A549 (cell line): ENCODE measurements at regions not wholly inside any gene's neighbourhood (a gene's known extent, or its start where the extent isn't known, plus 50 kb on each side); places are given as distances from the start of the nearest gene placed in this dataset.

Experiments
- ATAC-seq, 2 experiments: fragments of 200-7000 bp in 1 of 2; fragments of >200 bp in 1 of 2; cut with Nextera tagmentation in 1 of 2; cut with Tn5 transposase in 1 of 2; 3 replicates each; pipeline versions ENCODE4 v1.8.0 to v1.9.1; 2018 to 2020; ENCODE audit warnings: mild to moderate bottlenecking in 1 of 2, moderate library complexity in 1 of 2
- CTCF ChIA-PET: fragments of 300-600 bp; sonication (Branson Sonifier 250); formaldehyde crosslinking; extraction: SDS; loops from one replicate; lab custom pipeline; 2021; ENCODE audit warnings: antibody characterized with exemption, inconsistent platforms; lab: Yijun Ruan, JAX
- POLR2A ChIA-PET: fragments of 350-600 bp; formaldehyde crosslinking; extraction: SDS; loops from one replicate; lab custom pipeline; 2021; ENCODE audit warnings: antibody characterized with exemption, inconsistent platforms; lab: Yijun Ruan, JAX
- DNase-seq, 2 experiments: peaks; one replicate each; pipeline versions ENCODE4 v3.0.0 to v3.0.0-alpha.2; 2011 to 2016; ENCODE audit warnings: low read depth in 1 of 2, low spot score in 1 of 2
- FAIRE-seq: peaks from 2 replicates; lab custom pipeline; 2011; peaks lifted over from hg19 to GRCh38; lab: Jason Lieb, UNC
- H3K27ac ChIP-seq, 2 experiments: fragments of >200 bp; sonication (Bioruptor Twin); formaldehyde crosslinking; 3 replicates each; pipeline ENCODE4 v1.5.1; 2016 to 2017
- H3K4me1 ChIP-seq: fragments of >200 bp; sonication (Bioruptor Twin); formaldehyde crosslinking; 3 replicates; pipeline ENCODE4 v1.6.1; 2016
- H3K4me2 ChIP-seq: fragments of >200 bp; sonication (Bioruptor Twin); formaldehyde crosslinking; 3 replicates; pipeline ENCODE4 v1.6.1; 2016
- H3K4me3 ChIP-seq: fragments of >200 bp; sonication (Bioruptor Twin); formaldehyde crosslinking; 3 replicates; pipeline ENCODE4 v1.5.1; 2016
- H3K9me3 ChIP-seq: fragments of >200 bp; sonication (Bioruptor Twin); formaldehyde crosslinking; 3 replicates; pipeline ENCODE4 v1.6.1; 2016
- CEBPB ChIP-seq, 2 experiments: fragments of >200 bp in 1 of 2; sonication (Bioruptor Twin) in 1 of 2; formaldehyde crosslinking in 1 of 2; IDR thresholded peaks; 2 replicates each; pipeline ENCODE4 v1.6.1; 2012 to 2016
- FOSB ChIP-seq: fragments of 250-450 bp; sonication (Bioruptor Pico); IDR thresholded peaks from 2 replicates; pipeline ENCODE4 v1.5.0; 2020; ENCODE audit warnings: mild to moderate bottlenecking, moderate library complexity
- FOSL2 ChIP-seq, 2 experiments: fragments of 450-650 bp in 1 of 2; fragments of >200 bp in 1 of 2; sonication (Bioruptor Twin) in 1 of 2; formaldehyde crosslinking; IDR thresholded peaks; 2 replicates each; pipeline versions ENCODE4 v1.5.0 to v1.6.1; 2016 to 2020; ENCODE audit warnings: mild to moderate bottlenecking in 1 of 2, moderate library complexity in 1 of 2
- GATA3 ChIP-seq: IDR thresholded peaks from 2 replicates; pipeline ENCODE4 v1.6.1; 2012; ENCODE audit warnings: borderline replicate concordance
- HDAC2 ChIP-seq: fragments of 200-600 bp; sonication (generic); IDR thresholded peaks from 2 replicates; pipeline ENCODE4 v1.6.1; 2016
- HEYL ChIP-seq: fragments of 250-450 bp; sonication (Bioruptor Pico); IDR thresholded peaks from 2 replicates; pipeline ENCODE4 v1.8.0; 2021; ENCODE audit warnings: mild to moderate bottlenecking, moderate library complexity
- HOXA7 ChIP-seq: fragments of 250-450 bp; sonication (Bioruptor Pico); IDR thresholded peaks from 2 replicates; pipeline ENCODE4 v1.5.0; 2020; ENCODE audit warnings: mild to moderate bottlenecking, moderate library complexity
- MYC ChIP-seq: IDR thresholded peaks from 2 replicates; pipeline ENCODE4 v1.6.1; 2012; ENCODE audit warnings: mild to moderate bottlenecking, inconsistent platforms, low read length, improper control_type of control experiment, borderline replicate concordance
- NPAS2 ChIP-seq: fragments of 250-450 bp; sonication (Bioruptor Pico); IDR thresholded peaks from 2 replicates; pipeline ENCODE4 v1.8.0; 2022; ENCODE audit warnings: mild to moderate bottlenecking, moderate library complexity, borderline replicate concordance
- PHF8 ChIP-seq: fragments of 200-600 bp; sonication (generic); IDR thresholded peaks from 2 replicates; pipeline ENCODE4 v1.6.1; 2016; ENCODE audit warnings: low read depth, mild to moderate bottlenecking, antibody characterized with exemption, moderate library complexity, borderline replicate concordance
- POLR2AphosphoS2 ChIP-seq: conservative IDR thresholded peaks from 2 replicates; pipeline ENCODE4 v1.6.1; 2012; ENCODE audit warnings: low read length, improper control_type of control experiment, inconsistent platforms
- RNF2 ChIP-seq: fragments of 200-600 bp; sonication (generic); IDR thresholded peaks from 2 replicates; pipeline ENCODE4 v1.6.1; 2016; ENCODE audit warnings: low read depth, mild to moderate bottlenecking, antibody characterized with exemption, moderate library complexity, borderline replicate concordance
- TFCP2L1 ChIP-seq: fragments of 250-450 bp; sonication (Bioruptor Pico); IDR thresholded peaks from 2 replicates; pipeline ENCODE4 v1.5.0; 2021; ENCODE audit warnings: mild to moderate bottlenecking
- TP53 ChIP-seq: fragments of 250-450 bp; sonication (Bioruptor Pico); IDR thresholded peaks from 2 replicates; pipeline ENCODE4 v1.5.0; 2021; ENCODE audit warnings: mild to moderate bottlenecking, moderate library complexity
- ZSCAN20 ChIP-seq: fragments of 250-450 bp; sonication (Bioruptor Pico); IDR thresholded peaks from 2 replicates; pipeline ENCODE4 v1.8.0; 2022; ENCODE audit warnings: mild to moderate bottlenecking, moderate library complexity
- WGBS: methylation state at CpG from one replicate; pipeline ENCODE4 v1.1.6; 2017; ENCODE audit errors: missing lambda C conversion rate; 5-methylcytosine and 5-hydroxymethylcytosine counted together
- TF ChIP-seq, protein P1 (sequence below): fragments of 200-600 bp; sonication (generic); IDR thresholded peaks from 2 replicates; pipeline ENCODE4 v1.6.1; 2016; ENCODE audit warnings: antibody characterized with exemption, mild to moderate bottlenecking, moderate library complexity
- TF ChIP-seq, protein P2 (sequence below): IDR thresholded peaks from 2 replicates; pipeline ENCODE4 v1.6.1; 2012
- TF ChIP-seq, protein P3 (sequence below): fragments of 250-450 bp; sonication (Bioruptor Pico); IDR thresholded peaks from 2 replicates; pipeline ENCODE4 v1.5.0; 2020; ENCODE audit warnings: low read depth, mild to moderate bottlenecking, moderate library complexity
- TF ChIP-seq, protein P4 (sequence below): fragments of 250-450 bp; sonication (Bioruptor Pico); IDR thresholded peaks from 2 replicates; pipeline ENCODE4 v1.5.0; 2021; ENCODE audit warnings: mild to moderate bottlenecking, moderate library complexity, borderline replicate concordance
- TF ChIP-seq, protein P5 (sequence below): fragments of 450-650 bp; IDR thresholded peaks from 2 replicates; pipeline ENCODE4 v1.6.1; 2014; ENCODE audit warnings: antibody characterized with exemption
- TF ChIP-seq, protein P6 (sequence below): fragments of >200 bp; sonication (Bioruptor Twin); formaldehyde crosslinking; IDR thresholded peaks from 2 replicates; pipeline ENCODE4 v1.6.1; 2016

DNA sequence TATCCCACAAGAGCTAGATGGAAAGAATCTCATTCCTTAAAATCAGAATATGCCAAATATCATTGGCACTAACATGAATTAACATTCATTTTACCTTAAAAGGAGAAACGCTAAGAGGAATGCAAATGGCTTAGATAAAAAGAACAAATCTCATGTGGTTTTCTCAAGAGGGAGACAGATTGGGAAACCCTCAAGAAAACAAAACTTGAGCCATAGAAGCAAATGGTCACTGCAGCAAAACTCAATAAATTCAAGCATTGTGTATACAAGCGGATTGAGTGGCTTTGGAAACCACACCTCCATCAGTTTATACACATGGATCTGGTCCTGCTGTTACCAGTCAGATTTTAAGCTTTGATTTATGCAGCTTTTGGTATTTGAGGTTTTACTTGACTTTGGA, 1331.8 kb upstream of the ZEB2 start (continued):
- TF ChIP-seq, protein P1, sequence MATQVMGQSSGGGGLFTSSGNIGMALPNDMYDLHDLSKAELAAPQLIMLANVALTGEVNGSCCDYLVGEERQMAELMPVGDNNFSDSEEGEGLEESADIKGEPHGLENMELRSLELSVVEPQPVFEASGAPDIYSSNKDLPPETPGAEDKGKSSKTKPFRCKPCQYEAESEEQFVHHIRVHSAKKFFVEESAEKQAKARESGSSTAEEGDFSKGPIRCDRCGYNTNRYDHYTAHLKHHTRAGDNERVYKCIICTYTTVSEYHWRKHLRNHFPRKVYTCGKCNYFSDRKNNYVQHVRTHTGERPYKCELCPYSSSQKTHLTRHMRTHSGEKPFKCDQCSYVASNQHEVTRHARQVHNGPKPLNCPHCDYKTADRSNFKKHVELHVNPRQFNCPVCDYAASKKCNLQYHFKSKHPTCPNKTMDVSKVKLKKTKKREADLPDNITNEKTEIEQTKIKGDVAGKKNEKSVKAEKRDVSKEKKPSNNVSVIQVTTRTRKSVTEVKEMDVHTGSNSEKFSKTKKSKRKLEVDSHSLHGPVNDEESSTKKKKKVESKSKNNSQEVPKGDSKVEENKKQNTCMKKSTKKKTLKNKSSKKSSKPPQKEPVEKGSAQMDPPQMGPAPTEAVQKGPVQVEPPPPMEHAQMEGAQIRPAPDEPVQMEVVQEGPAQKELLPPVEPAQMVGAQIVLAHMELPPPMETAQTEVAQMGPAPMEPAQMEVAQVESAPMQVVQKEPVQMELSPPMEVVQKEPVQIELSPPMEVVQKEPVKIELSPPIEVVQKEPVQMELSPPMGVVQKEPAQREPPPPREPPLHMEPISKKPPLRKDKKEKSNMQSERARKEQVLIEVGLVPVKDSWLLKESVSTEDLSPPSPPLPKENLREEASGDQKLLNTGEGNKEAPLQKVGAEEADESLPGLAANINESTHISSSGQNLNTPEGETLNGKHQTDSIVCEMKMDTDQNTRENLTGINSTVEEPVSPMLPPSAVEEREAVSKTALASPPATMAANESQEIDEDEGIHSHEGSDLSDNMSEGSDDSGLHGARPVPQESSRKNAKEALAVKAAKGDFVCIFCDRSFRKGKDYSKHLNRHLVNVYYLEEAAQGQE: no peak

DNA sequence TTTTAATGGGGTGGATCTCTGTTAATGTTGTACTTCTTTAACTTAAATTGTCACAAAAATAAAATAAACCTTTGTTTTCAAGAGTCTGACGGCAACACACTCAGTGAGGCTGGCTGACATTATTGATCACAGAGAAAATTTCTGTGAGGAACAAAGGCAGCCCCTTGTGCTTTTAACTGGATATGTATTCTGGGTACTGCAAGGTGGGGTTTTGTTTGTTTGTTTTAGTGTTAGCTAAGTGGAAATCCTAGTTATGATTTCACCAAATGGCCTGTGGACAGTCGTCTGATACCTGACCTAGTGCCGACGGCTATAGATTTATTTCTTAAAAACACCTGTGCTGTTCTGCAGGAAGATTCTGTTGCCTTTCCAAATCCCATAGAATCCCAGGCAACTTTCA, 1329.5 kb upstream of the ZEB2 start:
- CTCF ChIA-PET: no interaction called here
- POLR2A ChIA-PET: no interaction called here

DNA sequence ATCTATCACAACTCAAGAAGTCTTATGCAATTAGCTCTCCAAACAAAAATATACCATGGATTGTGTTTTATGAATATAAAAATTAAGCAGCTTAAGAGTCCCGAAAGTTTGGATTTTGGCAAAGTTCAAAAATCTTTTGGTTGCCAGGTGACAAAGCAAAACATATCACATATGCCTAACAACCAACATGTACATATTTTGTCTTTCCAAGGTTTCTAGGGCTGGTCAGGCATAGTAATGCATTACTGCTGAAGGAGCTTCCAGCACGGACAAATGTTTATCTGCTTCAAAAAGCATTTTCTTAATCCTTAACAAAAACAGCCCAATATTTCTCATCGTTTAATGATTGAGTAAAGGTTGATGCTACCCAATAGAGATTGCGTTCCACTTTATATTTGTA, 1327.1 kb upstream of the ZEB2 start:
- WGBS: 69% methylated on average over 4 of the region's 4 CpGs

More for the DNA sequence above, 1329.5 kb upstream of the ZEB2 start:
- no peak for ATAC-seq
- no peak for DNase-seq
- 81% methylated on average over 4 of the region's 4 CpGs for WGBS
- Histone ChIP-seq H3K4me1 (no peaks in the 10 kb centered on the region), H3K4me2 (no peak overlapping the region), H3K27ac (no peak overlapping the region), H3K4me3 (no peak overlapping the region), H3K9me3 (no peaks in the 10 kb centered on the region)
- no peak for FAIRE-seq
- no peak for TF ChIP-seq CEBPB (IDR thresholded peaks at IDR 0.05)
- TF ChIP-seq MYC: no peak
- TF ChIP-seq, protein P2, sequence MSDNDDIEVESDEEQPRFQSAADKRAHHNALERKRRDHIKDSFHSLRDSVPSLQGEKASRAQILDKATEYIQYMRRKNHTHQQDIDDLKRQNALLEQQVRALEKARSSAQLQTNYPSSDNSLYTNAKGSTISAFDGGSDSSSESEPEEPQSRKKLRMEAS: no peak
- no peak for TF ChIP-seq TP53 (CRISPR knock-in tag)

DNA sequence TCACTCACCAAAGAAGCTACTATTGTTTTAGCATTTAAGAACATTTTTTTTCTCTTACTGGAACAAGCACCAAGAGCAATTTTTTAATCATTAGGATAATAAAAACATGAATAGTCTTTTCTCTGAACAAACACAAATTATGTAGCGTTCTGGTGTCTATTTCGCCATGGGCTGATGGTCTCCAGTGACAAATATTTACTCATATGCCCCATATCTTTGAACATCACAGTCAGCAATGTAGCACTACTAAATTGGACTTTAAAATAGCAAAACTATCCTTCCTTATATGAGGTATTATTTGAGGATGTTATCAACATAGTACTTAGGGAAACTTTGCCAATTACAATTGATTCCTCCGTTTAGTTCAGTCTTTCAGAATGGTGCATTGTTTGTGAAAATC, 1326.0 kb upstream of the ZEB2 start:
- ATAC-seq: no peak
- no peak for TF ChIP-seq HEYL (CRISPR knock-in tag)
- TF ChIP-seq FOSL2 (IDR thresholded peaks at IDR 0.05): no peak
- no peak for TF ChIP-seq FOSL2 (CRISPR knock-in tag; IDR thresholded peaks at IDR 0.05)
- TF ChIP-seq, protein P3, sequence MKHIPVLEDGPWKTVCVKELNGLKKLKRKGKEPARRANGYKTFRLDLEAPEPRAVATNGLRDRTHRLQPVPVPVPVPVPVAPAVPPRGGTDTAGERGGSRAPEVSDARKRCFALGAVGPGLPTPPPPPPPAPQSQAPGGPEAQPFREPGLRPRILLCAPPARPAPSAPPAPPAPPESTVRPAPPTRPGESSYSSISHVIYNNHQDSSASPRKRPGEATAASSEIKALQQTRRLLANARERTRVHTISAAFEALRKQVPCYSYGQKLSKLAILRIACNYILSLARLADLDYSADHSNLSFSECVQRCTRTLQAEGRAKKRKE (CRISPR knock-in tag): no peak
- no peak for TF ChIP-seq TFCP2L1 (CRISPR knock-in tag)
- TF ChIP-seq PHF8: no peak
- TF ChIP-seq, protein P4, sequence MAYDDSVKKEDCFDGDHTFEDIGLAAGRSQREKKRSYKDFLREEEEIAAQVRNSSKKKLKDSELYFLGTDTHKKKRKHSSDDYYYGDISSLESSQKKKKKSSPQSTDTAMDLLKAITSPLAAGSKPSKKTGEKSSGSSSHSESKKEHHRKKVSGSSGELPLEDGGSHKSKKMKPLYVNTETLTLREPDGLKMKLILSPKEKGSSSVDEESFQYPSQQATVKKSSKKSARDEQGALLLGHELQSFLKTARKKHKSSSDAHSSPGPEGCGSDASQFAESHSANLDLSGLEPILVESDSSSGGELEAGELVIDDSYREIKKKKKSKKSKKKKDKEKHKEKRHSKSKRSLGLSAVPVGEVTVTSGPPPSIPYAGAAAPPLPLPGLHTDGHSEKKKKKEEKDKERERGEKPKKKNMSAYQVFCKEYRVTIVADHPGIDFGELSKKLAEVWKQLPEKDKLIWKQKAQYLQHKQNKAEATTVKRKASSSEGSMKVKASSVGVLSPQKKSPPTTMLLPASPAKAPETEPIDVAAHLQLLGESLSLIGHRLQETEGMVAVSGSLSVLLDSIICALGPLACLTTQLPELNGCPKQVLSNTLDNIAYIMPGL (CRISPR knock-in tag): no peak
- TF ChIP-seq, all 56 proteins: peak for 0
- no peaks in the 10 kb centered on the region for H3K9me3 ChIP-seq
- FAIRE-seq (no peak), DNase-seq (no peak)
- no peak overlapping the region for H3K4me3 ChIP-seq
- ChIA-PET CTCF (no interaction called here), POLR2A (no interaction called here)
- no peaks in the 10 kb centered on the region for H3K4me1 ChIP-seq
- no peak overlapping the region for H3K27ac ChIP-seq
- 66% methylated on average over 3 of the region's 3 CpGs for WGBS
- H3K4me2 ChIP-seq: no peak overlapping the region

More for the DNA sequence above, 1327.1 kb upstream of the ZEB2 start:
- Histone ChIP-seq H3K27ac (no peak overlapping the region), H3K9me3 (no peaks in the 10 kb centered on the region), H3K4me1 (no peaks in the 10 kb centered on the region), H3K4me3 (no peak overlapping the region), H3K4me2 (no peak overlapping the region)
- no peak for TF ChIP-seq FOSB (CRISPR knock-in tag)
- TF ChIP-seq ZSCAN20 (CRISPR knock-in tag): no peak
- TF ChIP-seq, protein P5, sequence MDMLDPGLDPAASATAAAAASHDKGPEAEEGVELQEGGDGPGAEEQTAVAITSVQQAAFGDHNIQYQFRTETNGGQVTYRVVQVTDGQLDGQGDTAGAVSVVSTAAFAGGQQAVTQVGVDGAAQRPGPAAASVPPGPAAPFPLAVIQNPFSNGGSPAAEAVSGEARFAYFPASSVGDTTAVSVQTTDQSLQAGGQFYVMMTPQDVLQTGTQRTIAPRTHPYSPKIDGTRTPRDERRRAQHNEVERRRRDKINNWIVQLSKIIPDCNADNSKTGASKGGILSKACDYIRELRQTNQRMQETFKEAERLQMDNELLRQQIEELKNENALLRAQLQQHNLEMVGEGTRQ: no peak
- no peak for TF ChIP-seq GATA3
- no peak for TF ChIP-seq HOXA7 (CRISPR knock-in tag)
- TF ChIP-seq RNF2: no peak
- TF ChIP-seq HDAC2: no peak
- no peak for TF ChIP-seq NPAS2 (CRISPR knock-in tag)
- no peak for TF ChIP-seq POLR2AphosphoS2
- TF ChIP-seq, protein P6, sequence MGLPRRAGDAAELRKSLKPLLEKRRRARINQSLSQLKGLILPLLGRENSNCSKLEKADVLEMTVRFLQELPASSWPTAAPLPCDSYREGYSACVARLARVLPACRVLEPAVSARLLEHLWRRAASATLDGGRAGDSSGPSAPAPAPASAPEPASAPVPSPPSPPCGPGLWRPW: no peak
- ATAC-seq (no peak), FAIRE-seq (no peak), DNase-seq (no peak)
- CTCF ChIA-PET: no interaction called here
- POLR2A ChIA-PET: no interaction called here
